NCI-H146 treated with DMSO at 0.1 percent for 48 hours (cell line): ENCODE measurements at regions not wholly inside any gene's neighbourhood (a gene's known extent, or its start where the extent isn't known, plus 50 kb on each side); places are given as distances from the start of the nearest gene placed in this dataset.

ENCODE experiments used
- DNase-seq: peaks from one replicate; lab custom pipeline; 2025; ENCODE audit not compliant: unreplicated experiment; lab: John Stamatoyannopoulos, UW

DNA sequence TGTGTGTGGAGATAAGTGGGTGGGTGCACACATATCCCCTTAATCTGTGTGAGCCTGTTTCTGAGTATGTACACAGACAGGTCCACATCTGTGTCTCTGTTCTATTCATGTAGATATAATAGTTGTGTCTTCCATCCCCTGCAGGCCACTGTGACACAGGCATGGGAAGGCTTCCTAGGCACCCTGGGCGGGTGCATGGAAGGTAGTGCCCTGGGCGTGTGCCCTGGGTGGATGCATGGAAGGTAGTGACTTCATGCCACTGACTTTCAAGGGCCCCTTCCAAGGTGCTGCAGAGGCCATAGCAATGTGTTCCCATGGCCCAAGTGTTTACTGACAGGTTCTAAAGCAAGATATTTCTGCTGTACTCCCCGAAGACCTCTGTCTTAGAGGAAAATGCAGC is 462.5 kb upstream of the HS6ST1 start:
- DNase-seq: no peak

GRCh38 chr2:128781585-128782385 is 463.1 kb upstream of the HS6ST1 start:
- no peak for DNase-seq

- no peak for DNase-seq
These were observed 463.9 kb upstream of the HS6ST1 start for GRCh38 chr2:128782411-128783192.

DNA sequence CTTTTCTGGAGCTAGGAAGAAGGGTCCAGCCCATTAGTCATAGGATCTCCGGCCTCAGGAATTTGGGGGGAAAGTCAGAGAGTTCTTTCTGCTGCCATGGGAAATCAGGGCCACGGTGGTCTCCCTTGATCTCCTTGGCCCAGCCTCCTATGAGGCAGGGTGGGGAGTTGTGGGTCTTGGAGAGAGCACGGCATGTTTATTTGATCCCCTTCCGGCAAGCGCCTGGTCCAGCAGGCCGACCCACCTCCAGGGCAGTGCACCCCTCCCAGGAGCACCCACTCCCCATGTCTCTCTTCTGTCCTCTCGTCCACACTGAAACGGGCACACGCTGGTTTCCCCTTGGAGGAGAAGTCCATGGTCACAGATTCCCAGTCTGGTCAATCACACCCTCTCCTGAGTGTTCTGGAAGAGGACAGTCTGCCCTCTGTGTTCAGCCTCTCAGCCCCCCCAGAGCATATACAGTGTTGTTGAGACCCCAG is 464.6 kb upstream of the HS6ST1 start:
- DNase-seq: no peak

GRCh38 chr2:128783896-128784295 is 465.2 kb upstream of the HS6ST1 start:
- DNase-seq: no peak

DNA sequence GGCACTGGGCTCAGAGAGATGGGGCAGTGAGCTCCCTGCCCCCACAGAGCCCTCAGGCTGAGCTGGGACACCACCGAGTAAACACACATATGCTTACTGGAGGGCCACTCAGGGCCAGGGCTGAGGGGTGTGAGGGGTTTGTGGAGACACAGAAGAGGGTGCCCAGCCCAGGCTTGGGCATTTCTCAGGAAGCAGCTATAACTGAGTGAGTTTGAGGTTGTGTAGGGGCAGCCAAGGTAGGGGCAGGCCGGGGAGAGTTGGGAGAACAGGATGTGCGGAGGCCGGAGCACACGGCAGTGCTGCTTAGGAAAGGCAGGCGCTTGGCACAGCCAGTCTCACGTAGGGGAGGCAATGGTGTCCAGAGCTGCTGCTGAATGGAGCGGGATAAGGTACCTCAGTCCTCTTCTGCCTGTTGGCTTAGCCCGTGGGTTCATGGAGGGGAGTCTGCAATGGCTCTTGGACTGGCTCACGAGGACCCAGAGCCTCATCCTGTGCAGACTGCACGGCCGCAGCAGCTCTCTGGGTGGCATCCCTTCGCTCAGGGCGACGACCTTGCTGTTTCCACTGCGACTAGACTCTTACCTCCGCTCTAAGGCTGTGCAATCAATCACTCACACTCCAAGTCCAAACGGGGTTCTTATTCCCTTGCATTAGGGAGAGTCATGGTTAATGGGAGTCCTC is 466.1 kb upstream of the HS6ST1 start:
- DNase-seq: no peak

DNA sequence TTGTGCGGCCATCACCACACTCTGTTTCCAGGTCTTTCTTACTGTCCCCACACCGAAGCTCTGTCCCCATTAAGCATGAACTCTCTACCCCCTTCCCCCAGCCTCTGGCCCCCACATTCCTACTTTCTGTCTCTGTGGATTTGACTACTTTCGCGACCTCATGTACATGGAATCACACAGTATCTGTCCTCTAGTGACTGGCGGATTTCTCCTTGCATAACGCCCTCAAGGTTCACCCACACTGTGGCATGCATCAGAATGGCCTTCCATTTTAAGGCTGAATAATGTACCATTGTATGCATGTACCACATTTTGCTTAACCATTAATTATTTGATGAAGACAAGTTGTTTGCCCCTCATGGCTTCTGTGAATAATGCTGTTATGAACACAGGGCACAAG is 467.6 kb upstream of the HS6ST1 start:
- DNase-seq: no peak

DNA sequence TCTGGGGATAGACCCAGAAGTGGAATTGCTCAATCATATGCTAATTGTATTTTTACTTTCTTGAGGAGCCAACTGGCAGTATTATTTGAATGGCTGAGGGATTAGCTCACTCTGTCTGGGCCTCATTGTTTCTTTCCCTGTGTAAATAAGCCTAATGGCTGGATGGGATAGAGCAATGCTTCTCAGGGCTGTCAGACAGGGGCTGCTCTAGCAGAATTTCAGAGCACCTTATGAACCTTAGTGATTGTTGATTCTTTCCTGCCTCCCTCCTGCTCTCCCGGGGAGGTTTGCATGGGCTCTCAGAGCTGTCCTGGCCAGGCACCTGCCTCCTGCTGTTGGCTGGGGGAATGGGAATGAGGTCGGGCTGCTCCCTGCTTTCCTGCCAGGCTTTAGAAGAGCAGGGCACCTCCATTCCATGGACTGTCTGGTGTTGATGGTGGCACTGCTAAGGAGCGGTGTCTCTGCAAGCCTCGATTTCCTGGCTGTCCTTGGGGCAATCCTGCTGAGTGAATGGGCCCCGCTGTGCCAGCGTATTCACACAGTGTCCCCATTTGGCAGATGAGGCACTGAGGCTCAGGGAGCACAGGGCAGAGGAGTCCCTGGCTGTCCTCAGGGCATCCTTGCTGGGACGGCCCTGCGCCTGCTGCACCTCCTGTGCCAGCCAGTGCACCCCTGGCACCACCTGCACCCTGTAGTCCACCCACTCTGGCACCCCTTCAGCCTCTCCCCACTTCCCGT is 468.2 kb upstream of the HS6ST1 start:
- DNase-seq: no peak

GRCh38 chr2:128787616-128788015 is 468.9 kb upstream of the HS6ST1 start:
- no peak for DNase-seq

GRCh38 chr2:128788636-128789220 is 470.1 kb upstream of the HS6ST1 start:
- no peak for DNase-seq

GRCh38 chr2:128789221-128789620 is 470.6 kb upstream of the HS6ST1 start:
- DNase-seq: no peak

DNA sequence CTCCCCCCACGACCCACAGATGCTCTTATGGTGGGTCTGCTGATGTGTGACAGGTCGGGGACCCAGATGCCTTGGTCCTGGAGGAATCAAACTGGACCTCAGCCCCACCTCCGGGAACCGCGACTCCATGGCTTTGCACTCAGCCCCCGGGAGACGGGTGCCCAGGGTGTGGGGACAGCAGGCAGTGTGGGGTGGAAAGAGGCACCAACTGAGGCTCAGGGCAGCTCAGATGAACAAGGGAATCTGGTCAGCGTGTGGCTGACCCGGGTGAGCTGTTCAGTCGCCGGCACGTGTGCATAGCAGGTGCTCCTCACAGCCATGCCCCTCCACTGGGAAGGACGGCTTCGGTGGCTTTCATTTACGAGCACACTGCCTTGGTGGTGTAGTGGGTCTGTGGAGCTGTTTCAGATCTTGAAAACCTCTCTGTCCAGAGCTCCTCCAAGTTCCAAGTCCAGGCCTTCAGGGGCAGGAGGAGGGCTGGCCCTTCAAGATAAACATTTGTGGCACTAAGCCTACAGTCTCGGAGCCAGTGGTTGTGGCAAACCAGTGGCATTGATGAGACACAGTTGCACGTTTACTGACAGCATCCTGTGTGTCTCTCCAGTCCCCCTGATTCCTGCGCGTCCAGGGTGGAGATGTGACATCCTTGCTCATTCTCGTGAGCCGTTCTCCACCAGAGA is 471.2 kb upstream of the HS6ST1 start:
- no peak for DNase-seq

DNA sequence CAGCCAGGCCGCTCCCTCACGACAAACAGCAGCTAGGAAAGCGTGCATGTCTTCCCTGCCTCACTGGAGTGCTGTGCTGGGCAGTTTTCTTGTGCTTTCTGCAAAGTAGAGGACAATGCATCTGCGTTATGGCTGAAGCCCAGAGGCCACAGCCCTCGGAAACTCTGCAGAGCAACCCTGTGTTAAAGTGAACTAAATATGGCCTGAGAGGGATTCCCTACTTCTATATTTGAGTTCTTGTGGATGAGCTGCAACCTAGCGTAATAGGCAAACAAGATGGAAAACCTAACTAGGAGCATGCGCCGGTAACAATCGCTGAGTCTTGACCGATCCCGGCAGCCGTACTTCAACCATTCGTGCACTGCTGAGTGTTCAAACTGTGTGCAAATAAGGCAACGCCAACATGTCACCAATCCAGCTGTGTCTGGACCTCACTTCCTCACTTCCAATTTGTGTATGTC is 471.9 kb upstream of the HS6ST1 start:
- no peak for DNase-seq

- DNase-seq: no peak
These were observed 472.7 kb upstream of the HS6ST1 start for GRCh38 chr2:128791120-128791984.

DNA sequence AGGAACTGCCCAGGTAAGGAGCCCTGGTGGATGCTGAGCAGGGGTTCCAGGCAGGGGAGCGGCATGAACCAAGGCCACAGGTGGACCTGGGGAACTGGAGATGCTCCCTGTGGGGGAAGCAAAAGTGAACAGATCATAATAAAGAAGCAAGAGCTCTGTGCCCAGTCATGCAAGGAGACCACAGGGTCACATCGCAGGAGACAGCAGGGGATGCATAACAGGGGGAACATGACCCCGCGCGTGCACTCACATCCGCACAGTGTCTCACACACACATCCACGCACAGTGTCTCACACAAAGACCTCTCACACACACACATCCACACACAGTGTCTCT is 473.3 kb upstream of the HS6ST1 start:
- no peak for DNase-seq

GRCh38 chr2:128792476-128793054 is 473.9 kb upstream of the HS6ST1 start:
- no peak for DNase-seq

DNA sequence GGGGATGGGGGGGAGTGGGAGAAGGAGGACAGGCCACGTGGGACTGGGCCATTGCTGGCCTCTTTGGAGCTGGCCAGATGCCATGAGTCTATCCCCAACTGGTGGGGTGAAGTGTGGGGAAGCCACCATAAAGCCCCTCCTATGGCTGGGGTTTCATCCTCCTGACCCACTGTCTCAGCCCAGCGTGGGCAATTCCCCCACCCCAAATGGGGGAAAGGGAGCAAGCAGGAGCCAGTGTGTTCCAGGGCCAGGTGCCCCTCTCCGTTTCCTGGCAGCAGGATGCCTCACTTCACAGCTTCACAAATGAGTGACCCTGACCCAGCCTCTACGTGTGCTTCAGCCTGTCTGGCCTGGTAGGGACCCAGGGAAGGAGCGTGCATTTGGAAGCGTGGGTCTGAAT is 474.7 kb upstream of the HS6ST1 start:
- no peak for DNase-seq

DNA sequence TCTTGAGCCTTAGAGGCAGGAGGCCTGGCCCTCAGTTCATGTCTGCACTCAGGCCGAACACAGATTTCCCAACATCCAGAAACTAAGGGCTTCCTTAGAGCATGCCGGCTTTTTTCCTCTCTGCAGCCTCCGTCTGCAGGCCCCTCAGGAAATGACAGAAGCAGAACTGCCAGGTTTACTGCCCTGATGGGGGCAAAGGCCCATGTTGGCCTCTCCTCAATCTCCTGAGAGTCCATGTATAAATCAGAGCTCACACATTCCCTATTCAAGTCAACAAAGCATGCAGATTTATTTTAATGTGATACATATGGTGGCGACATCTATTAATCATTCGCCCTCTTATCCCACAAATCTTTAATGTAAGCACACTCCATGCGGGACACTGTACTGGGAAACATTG is 475.6 kb upstream of the HS6ST1 start:
- DNase-seq: no peak

DNA sequence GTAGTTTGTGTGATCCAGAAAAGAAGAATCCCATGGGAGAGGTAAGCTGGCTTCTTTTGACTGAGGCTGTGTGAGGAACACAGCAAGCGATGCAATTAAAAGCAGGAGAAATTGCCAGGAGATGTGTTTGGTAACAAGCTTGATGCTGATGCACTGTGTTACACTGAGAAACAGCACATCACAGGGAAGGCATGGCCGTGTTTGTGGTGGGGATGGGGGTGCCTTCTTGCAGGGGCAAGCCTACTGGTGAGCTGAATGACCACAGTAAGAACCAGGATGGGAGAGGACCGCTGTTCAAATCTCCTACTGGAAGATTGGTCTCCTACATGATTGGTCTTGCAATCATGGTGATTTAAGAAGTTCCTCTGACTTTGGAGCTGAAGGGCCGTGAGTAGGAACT is 477.7 kb upstream of the HS6ST1 start:
- no peak for DNase-seq
